ENCODE measurements at regions not wholly inside any gene's neighbourhood (a gene's known extent, or its start where the extent isn't known, plus 50 kb on each side); places are given as distances from the start of the nearest gene placed in this dataset.

GRCh38 chr5:42949348-42950115, 90.6 kb downstream of the ANXA2R start:
- CTCF ChIA-PET: interaction anchor here (0.7 to 1.4 kb wide), 4 partner anchors 21 to 43 kb away, joined by 3 to 5 read pairs (median 4); no protein-coding TSS in a partner anchor
- H3K27ac Mint-ChIP-seq: peak overlapping the region; percentile 87; the same call in 1 of the 2 replicates
- ATAC-seq (peak; percentile 10; the same call in 1 of the 2 replicates), DNase-seq (ENCODE audit: low spot score) (no peak)
- H3K4me1 Mint-ChIP-seq: peaks cover 26% of the 10 kb centered on the region
- peak; percentile 52 for TF ChIP-seq PRDM15 (CRISPR knock-in tag; IDR thresholded peaks at IDR 0.05)
- no peak for TF ChIP-seq NFE2L1 (CRISPR knock-in tag; IDR thresholded peaks at IDR 0.05)
- peaks cover 26% of the 10 kb centered on the region for H3K9me3 Mint-ChIP-seq
- H3K36me3 Mint-ChIP-seq: peaks cover 30% of the 10 kb centered on the region
- no peak overlapping the region for H3K4me3 Mint-ChIP-seq
- POLR2A ChIA-PET: interaction anchor here (0.7 to 0.8 kb wide), 3 partner anchors 10 to 1547 kb away, joined by 3 to 6 read pairs (median 4); no protein-coding TSS in a partner anchor
- peaks cover 27% of the 10 kb centered on the region for H3K27me3 Mint-ChIP-seq (ENCODE audit: low read depth)

GRCh38 chr5:42948961-42949347, 91.2 kb downstream of the ANXA2R start:
- Mint-ChIP-seq H3K4me3 (no peak overlapping the region; the same call in 1 of the 2 replicates), H3K4me1 (peaks cover 32% of the 10 kb centered on the region), H3K9me3 (peaks cover 20% of the 10 kb centered on the region), H3K36me3 (peaks cover 25% of the 10 kb centered on the region), H3K27me3 (ENCODE audit: low read depth) (peaks cover 33% of the 10 kb centered on the region), H3K27ac (peak overlapping the region; percentile 12; the same call in 1 of the 2 replicates)
- POLR2A ChIA-PET: no interaction called here
- no peak for TF ChIP-seq ARID4B (CRISPR knock-in tag; IDR thresholded peaks at IDR 0.05; ENCODE audit: borderline replicate concordance)
- TF ChIP-seq USF2 (CRISPR knock-in tag; IDR thresholded peaks at IDR 0.05): no peak
- TF ChIP-seq ZMAT4 (CRISPR knock-in tag; IDR thresholded peaks at IDR 0.05): no peak
- TF ChIP-seq AR (CRISPR knock-in tag; IDR thresholded peaks at IDR 0.05): no peak
- TF ChIP-seq ZNF425 (CRISPR knock-in tag; conservative IDR thresholded peaks at IDR 0.05): no peak
- TF ChIP-seq SOX15 (CRISPR knock-in tag; IDR thresholded peaks at IDR 0.05): no peak
- TF ChIP-seq MLX (CRISPR knock-in tag; IDR thresholded peaks at IDR 0.05): no peak
- TF ChIP-seq EMX1 (CRISPR knock-in tag; IDR thresholded peaks at IDR 0.05): no peak
- TF ChIP-seq MYBL2 (CRISPR knock-in tag; IDR thresholded peaks at IDR 0.05): no peak
- ATAC-seq (no peak), DNase-seq (ENCODE audit: low spot score) (no peak)
- CTCF ChIA-PET: interaction anchor here (0.9 to 1.4 kb wide), 2 partner anchors 22 to 40 kb away, joined by 4 to 5 read pairs; no protein-coding TSS in a partner anchor

All from WTC11 (cell line).